ENCODE measurements at regions not wholly inside any gene's neighbourhood (a gene's known extent, or its start where the extent isn't known, plus 50 kb on each side); places are given as distances from the start of the nearest gene placed in this dataset.

- DNase-seq, result no peak
Measured at GRCh38 chr9:27625751-27626150, 52.5 kb upstream of the C9orf72 start.

GRCh38 chr9:27626244-27627187, 53.2 kb upstream of the C9orf72 start:
- no peak for DNase-seq

GRCh38 chr9:27627188-27627564, 53.9 kb upstream of the C9orf72 start:
- DNase-seq, result no peak

GRCh38 chr9:27628311-27628710, 55.0 kb upstream of the C9orf72 start:
- no peak for DNase-seq

GRCh38 chr9:27629425-27629824, 56.1 kb upstream of the C9orf72 start:
- DNase-seq, result no peak

GRCh38 chr9:27632254-27632653, 59.0 kb upstream of the C9orf72 start:
- no peak for DNase-seq

GRCh38 chr9:27633764-27634163, 60.5 kb upstream of the C9orf72 start:
- DNase-seq, result no peak

- DNase-seq, result no peak
Measured at GRCh38 chr9:27634879-27635278, 61.6 kb upstream of the C9orf72 start.

- no peak for DNase-seq
Measured at GRCh38 chr9:27638716-27639115, 65.4 kb upstream of the C9orf72 start.

GRCh38 chr9:27645161-27645840, 72.0 kb upstream of the C9orf72 start:
- DNase-seq, result no peak

- no peak for DNase-seq
Measured at GRCh38 chr9:27653246-27653645, 80.0 kb upstream of the C9orf72 start.

- DNase-seq, result no peak
Measured at GRCh38 chr9:27653957-27654356, 80.7 kb upstream of the C9orf72 start.

- DNase-seq, result no peak
Measured at GRCh38 chr9:27654629-27655285, 81.5 kb upstream of the C9orf72 start.

- DNase-seq, result no peak
Measured at GRCh38 chr9:27655441-27655840, 82.2 kb upstream of the C9orf72 start.

- DNase-seq, result no peak
Measured at GRCh38 chr9:27659001-27659400, 85.7 kb upstream of the C9orf72 start.

- no peak for DNase-seq
Measured at GRCh38 chr9:27659571-27659970, 86.3 kb upstream of the C9orf72 start.

GRCh38 chr9:27660148-27660547, 86.9 kb upstream of the C9orf72 start:
- no peak for DNase-seq

- no peak for DNase-seq
Measured at GRCh38 chr9:27663526-27663925, 90.2 kb upstream of the C9orf72 start.

- no peak for DNase-seq
Measured at GRCh38 chr9:27664121-27664779, 91.0 kb upstream of the C9orf72 start.

- DNase-seq, result peak; percentile 6
Measured at GRCh38 chr9:27665136-27665535, 91.9 kb upstream of the C9orf72 start.

GRCh38 chr9:27668280-27668679, 95.0 kb upstream of the C9orf72 start:
- no peak for DNase-seq

GRCh38 chr9:27671636-27672035, 98.4 kb upstream of the C9orf72 start:
- no peak for DNase-seq

GRCh38 chr9:27672718-27673117, 99.4 kb upstream of the C9orf72 start:
- no peak for DNase-seq
